Vagina (tissue), 2 donors: ENCODE measurements at regions not wholly inside any gene's neighbourhood (a gene's known extent, or its start where the extent isn't known, plus 50 kb on each side); places are given as distances from the start of the nearest gene placed in this dataset.

Experiments
- DNase-seq, 2 donors: peaks; one replicate each; pipeline ENCODE4 v3.0.0-alpha.2; 2017; ENCODE audit errors: extremely low spot score in 2 of 2
- H3K27ac ChIP-seq: fragments of 200-600 bp; sonication (generic); one replicate; pipeline ENCODE4 v1.5.1; 2019
- H3K27me3 ChIP-seq: fragments of 200-600 bp; sonication (generic); one replicate; pipeline ENCODE4 v1.5.1; 2019
- H3K36me3 ChIP-seq, 2 donors: fragments of 200-600 bp; sonication (generic); one replicate each; pipeline ENCODE4 v1.5.1; 2017 to 2019
- H3K4me1 ChIP-seq: fragments of 200-600 bp; sonication (generic); one replicate; pipeline ENCODE4 v1.5.1; 2019
- H3K4me3 ChIP-seq, 2 donors: fragments of 200-600 bp; sonication (generic); 1 replicate in 1 of 2; 2 replicates in 1 of 2; pipeline ENCODE4 v1.5.1; 2016 to 2019
- H3K9me3 ChIP-seq: fragments of 200-600 bp; sonication (generic); one replicate; pipeline ENCODE4 v1.5.1; 2019
- CTCF ChIP-seq, 3 experiments: fragments of 450-650 bp in 2 of 3; fragments of 200-600 bp in 1 of 3; sonication (generic) in 1 of 3; IDR thresholded peaks; one replicate each; pipeline ENCODE4 v1.5.1; 2017 to 2019; ENCODE audit warnings: antibody characterized with exemption in 3 of 3, mild to moderate bottlenecking in 2 of 3, moderate library complexity in 2 of 3
- POLR2A ChIP-seq, 2 donors: fragments of 450-650 bp; IDR thresholded peaks; one replicate each; pipeline ENCODE4 v1.6.1; 2017; ENCODE audit warnings: antibody characterized with exemption in 2 of 2, mild to moderate bottlenecking in 2 of 2, moderate library complexity in 2 of 2
- POLR2AphosphoS5 ChIP-seq, 2 donors: sonication (generic); formaldehyde crosslinking; IDR thresholded peaks; one replicate each; pipeline ENCODE4 v1.9.0; 2017; ENCODE audit warnings: antibody characterized with exemption in 2 of 2, mild to moderate bottlenecking in 2 of 2, low read depth in 1 of 2; ENCODE audit not compliant: insufficient read depth in 1 of 2
- intact Hi-C: fragments of 100-400 bp; cut with DNase I; formaldehyde crosslinking; loops from one replicate; pipeline ENCODE4 v1.15.1; 2023

GRCh38 chr2:48819206-48819735 lies 63.7 kb upstream of the LHCGR start:
- TF ChIP-seq CTCF (IDR thresholded peaks at IDR 0.05) (no peak), POLR2AphosphoS5 (IDR thresholded peaks at IDR 0.05; ENCODE audit: insufficient read depth in 1 of 2, low read depth in 1 of 2) (no peak), POLR2A (IDR thresholded peaks at IDR 0.05) (no peak)

GRCh38 chr2:48817355-48817754 lies 61.8 kb upstream of the LHCGR start:
- intact Hi-C loops: no loop called here
- TF ChIP-seq POLR2AphosphoS5 (IDR thresholded peaks at IDR 0.05; ENCODE audit: insufficient read depth in 1 of 2, low read depth in 1 of 2) (no peak), CTCF (IDR thresholded peaks at IDR 0.05) (no peak), POLR2A (IDR thresholded peaks at IDR 0.05) (no peak)
- H3K27ac ChIP-seq: no peak overlapping the region
- no peaks in the 10 kb centered on the region for H3K36me3 ChIP-seq
- DNase-seq: no peak
- H3K4me3 ChIP-seq: no peak overlapping the region
- no peaks in the 10 kb centered on the region for H3K9me3 ChIP-seq
- no peaks in the 10 kb centered on the region for H3K4me1 ChIP-seq
- no peaks in the 10 kb centered on the region for H3K27me3 ChIP-seq

More at GRCh38 chr2:48819206-48819735, 63.7 kb upstream of the LHCGR start:
- Histone ChIP-seq H3K4me3 (no peak overlapping the region), H3K36me3 (no peaks in the 10 kb centered on the region), H3K4me1 (no peaks in the 10 kb centered on the region), H3K27me3 (no peaks in the 10 kb centered on the region), H3K9me3 (no peaks in the 10 kb centered on the region), H3K27ac (no peak overlapping the region)
- intact Hi-C loops: no loop called here
- DNase-seq: no peak

- no peak for TF ChIP-seq POLR2A (IDR thresholded peaks at IDR 0.05)
- no peak for DNase-seq
- no peak overlapping the region for H3K4me3 ChIP-seq
- no peak overlapping the region for H3K27ac ChIP-seq
- no peaks in the 10 kb centered on the region for H3K36me3 ChIP-seq
- H3K9me3 ChIP-seq: no peaks in the 10 kb centered on the region
- H3K4me1 ChIP-seq: no peaks in the 10 kb centered on the region
- intact Hi-C loops: no loop called here
- H3K27me3 ChIP-seq: no peaks in the 10 kb centered on the region
These were observed 56.9 kb upstream of the LHCGR start for GRCh38 chr2:48812416-48812815.

- intact Hi-C loops: no loop called here
- no peaks in the 10 kb centered on the region for H3K4me1 ChIP-seq
- TF ChIP-seq CTCF (IDR thresholded peaks at IDR 0.05) (no peak), POLR2AphosphoS5 (IDR thresholded peaks at IDR 0.05; ENCODE audit: insufficient read depth in 1 of 2, low read depth in 1 of 2) (no peak), POLR2A (IDR thresholded peaks at IDR 0.05) (no peak)
- H3K27ac ChIP-seq: no peak overlapping the region
- no peaks in the 10 kb centered on the region for H3K27me3 ChIP-seq
- H3K9me3 ChIP-seq: no peaks in the 10 kb centered on the region
- DNase-seq: no peak
- H3K4me3 ChIP-seq: no peak overlapping the region
- H3K36me3 ChIP-seq: no peaks in the 10 kb centered on the region
These were observed 52.8 kb upstream of the LHCGR start for GRCh38 chr2:48808311-48808710.
